GM23338 (cell line): ENCODE measurements at regions not wholly inside any gene's neighbourhood (a gene's known extent, or its start where the extent isn't known, plus 50 kb on each side); places are given as distances from the start of the nearest gene placed in this dataset.

Experiments used
- CREB1 ChIP-seq: fragments of 250-450 bp; sonication (Bioruptor Pico); IDR thresholded peaks from 2 replicates; pipeline ENCODE4 v1.5.0; 2020; ENCODE audit warnings: low read depth, mild to moderate bottlenecking, moderate library complexity
- CTCF ChIP-seq, 2 experiments: fragments of 200-600 bp in 1 of 2; sonication (generic) in 1 of 2; conservative IDR thresholded peaks; 2 replicates each; pipeline versions ENCODE4 v1.5.1 to v1.6.1; 2016 to 2017; ENCODE audit warnings: antibody characterized with exemption in 2 of 2, low read depth in 2 of 2, mild to moderate bottlenecking in 2 of 2, moderate library complexity in 1 of 2
- ETS1 ChIP-seq: IDR thresholded peaks from 2 replicates; pipeline ENCODE4 v1.6.1; 2016; ENCODE audit warnings: antibody characterized with exemption
- EZH2 ChIP-seq: fragments of 200-600 bp; sonication (generic); IDR thresholded peaks from one replicate; pipeline ENCODE4 v1.8.0; 2017; ENCODE audit warnings: antibody characterized with exemption, mild to moderate bottlenecking, low read depth; ENCODE audit not compliant: unreplicated experiment
- EZH2phosphoT487 ChIP-seq: fragments of 200-600 bp; sonication (generic); IDR thresholded peaks from one replicate; pipeline ENCODE4 v1.8.1; 2018; ENCODE audit warnings: antibody characterized with exemption; ENCODE audit not compliant: unreplicated experiment
- JUNB ChIP-seq: IDR thresholded peaks from one replicate; pipeline ENCODE4 v1.6.1; 2016; ENCODE audit warnings: antibody characterized with exemption; ENCODE audit not compliant: unreplicated experiment
- NANOG ChIP-seq: IDR thresholded peaks from 2 replicates; pipeline ENCODE4 v1.6.1; 2016; ENCODE audit warnings: antibody characterized with exemption, borderline replicate concordance
- POLR2AphosphoS5 ChIP-seq: IDR thresholded peaks from 2 replicates; pipeline ENCODE4 v1.6.1; 2016; ENCODE audit warnings: antibody characterized with exemption, low read depth
- STAT1 ChIP-seq: IDR thresholded peaks from one replicate; pipeline ENCODE4 v1.6.1; 2016; ENCODE audit warnings: antibody characterized with exemption; ENCODE audit not compliant: unreplicated experiment
- ZNF114 ChIP-seq: fragments of 250-450 bp; sonication (Bioruptor Pico); IDR thresholded peaks from 2 replicates; pipeline ENCODE4 v1.5.0; 2020; ENCODE audit warnings: mild to moderate bottlenecking, moderate library complexity
- TF ChIP-seq, protein P1 (sequence below): IDR thresholded peaks from one replicate; pipeline ENCODE4 v1.6.1; 2018; ENCODE audit warnings: antibody characterized with exemption; ENCODE audit not compliant: unreplicated experiment

DNA sequence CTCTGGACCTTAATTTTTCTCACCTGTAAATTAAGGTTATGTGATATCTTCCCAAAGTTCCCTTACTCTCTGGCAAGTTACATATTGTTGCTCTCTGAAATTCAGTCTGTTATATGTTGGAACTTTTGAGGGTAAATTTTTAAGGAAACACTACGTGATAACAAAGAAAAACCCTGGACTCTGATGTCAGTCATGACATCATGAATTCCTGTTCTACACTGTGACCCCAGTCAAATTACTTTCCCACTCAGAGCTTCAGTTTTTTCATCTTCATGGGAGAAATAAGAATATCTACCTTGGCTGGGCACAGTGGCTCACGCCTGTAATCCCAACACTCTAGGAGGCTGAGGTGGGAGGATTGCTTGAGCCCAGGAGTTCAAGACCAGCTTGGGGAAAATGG is 164.6 kb upstream of the RALGAPA2 start:
- TF ChIP-seq JUNB, result no peak
- no peak for TF ChIP-seq STAT1
- no peak for TF ChIP-seq CTCF (conservative IDR thresholded peaks at IDR 0.05; ENCODE audit: low read depth in 2 of 2)
- TF ChIP-seq POLR2AphosphoS5, result no peak
- no peak for TF ChIP-seq EZH2
- no peak for TF ChIP-seq ETS1
- TF ChIP-seq, protein P1, sequence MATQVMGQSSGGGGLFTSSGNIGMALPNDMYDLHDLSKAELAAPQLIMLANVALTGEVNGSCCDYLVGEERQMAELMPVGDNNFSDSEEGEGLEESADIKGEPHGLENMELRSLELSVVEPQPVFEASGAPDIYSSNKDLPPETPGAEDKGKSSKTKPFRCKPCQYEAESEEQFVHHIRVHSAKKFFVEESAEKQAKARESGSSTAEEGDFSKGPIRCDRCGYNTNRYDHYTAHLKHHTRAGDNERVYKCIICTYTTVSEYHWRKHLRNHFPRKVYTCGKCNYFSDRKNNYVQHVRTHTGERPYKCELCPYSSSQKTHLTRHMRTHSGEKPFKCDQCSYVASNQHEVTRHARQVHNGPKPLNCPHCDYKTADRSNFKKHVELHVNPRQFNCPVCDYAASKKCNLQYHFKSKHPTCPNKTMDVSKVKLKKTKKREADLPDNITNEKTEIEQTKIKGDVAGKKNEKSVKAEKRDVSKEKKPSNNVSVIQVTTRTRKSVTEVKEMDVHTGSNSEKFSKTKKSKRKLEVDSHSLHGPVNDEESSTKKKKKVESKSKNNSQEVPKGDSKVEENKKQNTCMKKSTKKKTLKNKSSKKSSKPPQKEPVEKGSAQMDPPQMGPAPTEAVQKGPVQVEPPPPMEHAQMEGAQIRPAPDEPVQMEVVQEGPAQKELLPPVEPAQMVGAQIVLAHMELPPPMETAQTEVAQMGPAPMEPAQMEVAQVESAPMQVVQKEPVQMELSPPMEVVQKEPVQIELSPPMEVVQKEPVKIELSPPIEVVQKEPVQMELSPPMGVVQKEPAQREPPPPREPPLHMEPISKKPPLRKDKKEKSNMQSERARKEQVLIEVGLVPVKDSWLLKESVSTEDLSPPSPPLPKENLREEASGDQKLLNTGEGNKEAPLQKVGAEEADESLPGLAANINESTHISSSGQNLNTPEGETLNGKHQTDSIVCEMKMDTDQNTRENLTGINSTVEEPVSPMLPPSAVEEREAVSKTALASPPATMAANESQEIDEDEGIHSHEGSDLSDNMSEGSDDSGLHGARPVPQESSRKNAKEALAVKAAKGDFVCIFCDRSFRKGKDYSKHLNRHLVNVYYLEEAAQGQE, result no peak
- TF ChIP-seq NANOG, result no peak
- TF ChIP-seq EZH2phosphoT487, result no peak
- TF ChIP-seq ZNF114, result no peak
- no peak for TF ChIP-seq CREB1
